GM12878 (cell line): ENCODE measurements at regions not wholly inside any gene's neighbourhood (a gene's known extent, or its start where the extent isn't known, plus 50 kb on each side); places are given as distances from the start of the nearest gene placed in this dataset.

ENCODE experiments used
- ATAC-seq: fragments of 200-7000 bp; cut with Tn5 transposase; 3 replicates; pipeline ENCODE4 v1.9.1; 2020; ENCODE audit warnings: mild to moderate bottlenecking, moderate library complexity
- BruUV-seq: library from RNA; stranded (reverse); fragments of 400-500 nt; replicated peaks from 2 replicates; lab custom pipeline; 2021; lab: Mats Ljungman, UMichigan
- CTCF ChIA-PET: fragments of 300-600 bp; sonication (Branson Sonifier 250); formaldehyde crosslinking; extraction: SDS; loops from one replicate; lab custom pipeline; 2021; ENCODE audit warnings: inconsistent platforms; lab: Yijun Ruan, JAX
- POLR2A ChIA-PET: fragments of 350-600 bp; formaldehyde crosslinking; extraction: SDS; loops from one replicate; lab custom pipeline; 2021; ENCODE audit warnings: inconsistent platforms; lab: Charles Lee
- RAD21 ChIA-PET: fragments of 300-600 bp; sonication (Branson Sonifier 250); formaldehyde crosslinking; loops from one replicate; lab custom pipeline; 2023; ENCODE audit warnings: antibody characterized with exemption; ENCODE audit not compliant: unreplicated experiment; lab: Charles Lee
- SMC1A ChIA-PET: fragments of 300-600 bp; sonication (Branson Sonifier 250); formaldehyde crosslinking; loops from one replicate; lab custom pipeline; 2023; ENCODE audit not compliant: unreplicated experiment, uncharacterized antibody; lab: Charles Lee
- DNase-seq: peaks from one replicate; pipeline ENCODE4 v3.0.0-alpha.2; 2011; ENCODE audit warnings: low read depth, low spot score
- FAIRE-seq: peaks from 3 replicates; lab custom pipeline; 2011; peaks lifted over from hg19 to GRCh38; lab: Jason Lieb, UNC
- H2AFZ ChIP-seq: 2 replicates; pipeline ENCODE4 v1.6.0; 2011; ENCODE audit warnings: low read depth, low read length, control low read depth; ENCODE audit not compliant: control insufficient read depth
- H3K27ac ChIP-seq: 2 replicates; pipeline ENCODE4 v1.5.1; 2011; ENCODE audit warnings: control low read depth; ENCODE audit not compliant: control insufficient read depth, insufficient read depth
- H3K27me3 ChIP-seq, 2 experiments: replicated peaks in 1 of 2; 2 replicates each; pipeline versions ENCODE4 v1.6.0 to v1.6.1; 2011; ENCODE audit warnings: low read length in 1 of 2; ENCODE audit not compliant: control insufficient read depth in 2 of 2, insufficient read depth in 2 of 2
- H3K36me3 ChIP-seq, 2 experiments: 2 replicates each; pipeline ENCODE4 v1.5.1; 2011; ENCODE audit warnings: low read length in 1 of 2; ENCODE audit not compliant: control insufficient read depth in 2 of 2, insufficient read depth in 2 of 2
- H3K4me1 ChIP-seq: 2 replicates; pipeline ENCODE4 v1.6.1; 2011; ENCODE audit warnings: mild to moderate bottlenecking, low read length, moderate library complexity, mixed read lengths; ENCODE audit not compliant: control insufficient read depth, insufficient read depth
- H3K4me2 ChIP-seq: 2 replicates; pipeline ENCODE4 v1.6.0; 2011; ENCODE audit warnings: control low read depth; ENCODE audit not compliant: control insufficient read depth, insufficient read depth
- H3K4me3 ChIP-seq: fragments of 200-600 bp; sonication (generic); 2 replicates; pipeline ENCODE4 v1.5.1; 2016
- H3K79me2 ChIP-seq: 2 replicates; pipeline ENCODE4 v1.6.0; 2011; ENCODE audit warnings: low read length; ENCODE audit not compliant: control insufficient read depth, insufficient read depth
- H3K9ac ChIP-seq: 2 replicates; pipeline ENCODE4 v1.8.0; 2011; ENCODE audit warnings: low read length, control low read depth, mixed read lengths; ENCODE audit not compliant: control insufficient read depth, insufficient read depth
- H3K9me3 ChIP-seq: replicated peaks from 3 replicates; pipeline ENCODE4 v1.5.1; 2011; ENCODE audit warnings: mild to moderate bottlenecking, low read length; ENCODE audit not compliant: control insufficient read depth, insufficient read depth
- H4K20me1 ChIP-seq: 2 replicates; pipeline ENCODE4 v1.6.0; 2011; ENCODE audit not compliant: control insufficient read depth, insufficient read depth
- CBX3 ChIP-seq: fragments of 200-600 bp; sonication (generic); IDR thresholded peaks from 2 replicates; pipeline ENCODE4 v1.6.1; 2016; ENCODE audit warnings: low read depth, borderline replicate concordance
- NFYA ChIP-seq: IDR thresholded peaks from 2 replicates; pipeline ENCODE4 v1.6.1; 2011; ENCODE audit warnings: low read depth, mild to moderate bottlenecking, low read length, improper control_type of control experiment, borderline replicate concordance
- NKRF ChIP-seq: fragments of 450-650 bp; conservative IDR thresholded peaks from 2 replicates; pipeline ENCODE4 v1.6.1; 2017; ENCODE audit warnings: mild to moderate bottlenecking, moderate library complexity
- NR2C1 ChIP-seq: fragments of 450-650 bp; IDR thresholded peaks from 2 replicates; pipeline ENCODE4 v1.6.1; 2017; ENCODE audit warnings: antibody characterized with exemption, mild to moderate bottlenecking, moderate library complexity
- PBX3 ChIP-seq: IDR thresholded peaks from 2 replicates; pipeline ENCODE4 v1.6.1; 2011; ENCODE audit warnings: mild to moderate bottlenecking, low read depth, low read length, moderate library complexity; ENCODE audit not compliant: insufficient replicate concordance
- PKNOX1 ChIP-seq: fragments of 450-650 bp; IDR thresholded peaks from 2 replicates; pipeline ENCODE4 v1.6.1; 2016; ENCODE audit warnings: mild to moderate bottlenecking
- SMAD1 ChIP-seq: fragments of 450-650 bp; IDR thresholded peaks from 2 replicates; pipeline ENCODE4 v1.6.1; 2018; ENCODE audit warnings: mild to moderate bottlenecking, low read depth; ENCODE audit not compliant: partially characterized antibody
- SMAD5 ChIP-seq: IDR thresholded peaks from 2 replicates; pipeline ENCODE4 v1.6.1; 2016; ENCODE audit warnings: antibody characterized with exemption, low read depth
- SRF ChIP-seq, 2 experiments: IDR thresholded peaks; 2 replicates each; pipeline ENCODE4 v1.6.1; 2011; ENCODE audit warnings: low read depth in 2 of 2, low read length in 2 of 2, mild to moderate bottlenecking in 1 of 2, moderate library complexity in 1 of 2
- SUPT20H ChIP-seq: IDR thresholded peaks from 2 replicates; pipeline ENCODE4 v1.6.1; 2011; ENCODE audit warnings: low read depth, mild to moderate bottlenecking, low read length, moderate library complexity, borderline replicate concordance; ENCODE audit not compliant: control insufficient read depth
- TAF1 ChIP-seq: IDR thresholded peaks from 2 replicates; pipeline ENCODE4 v1.6.1; 2011; ENCODE audit warnings: mild to moderate bottlenecking, low read depth, low read length, borderline replicate concordance
- TARDBP ChIP-seq: IDR thresholded peaks from 2 replicates; pipeline ENCODE4 v1.6.1; 2016; ENCODE audit warnings: borderline replicate concordance
- TCF7 ChIP-seq: IDR thresholded peaks from 2 replicates; pipeline ENCODE4 v1.6.1; 2014; ENCODE audit warnings: antibody characterized with exemption, borderline replicate concordance
- ZNF622 ChIP-seq: fragments of 450-650 bp; IDR thresholded peaks from 2 replicates; pipeline ENCODE4 v1.6.1; 2017; ENCODE audit warnings: mild to moderate bottlenecking, inconsistent platforms
- WGBS: methylation state at CpG from one replicate; pipeline ENCODE4 v1.1.6; 2016; ENCODE audit warnings: low lambda C conversion rate; ENCODE audit not compliant: insufficient replicate concordance, insufficient coverage; ENCODE audit errors: missing lambda C conversion rate; 5-methylcytosine and 5-hydroxymethylcytosine counted together
- in situ Hi-C: fragments of 300-500 bp; cut with MboI; formaldehyde crosslinking; loops from 9 replicates; pipeline ENCODE4 v1.14.3; 2018; ENCODE audit warnings: mixed read lengths
- intact Hi-C: fragments of 100-400 bp; cut with micrococcal nuclease; formaldehyde crosslinking; loops from one replicate; pipeline ENCODE4 v1.14.2; 2022; ENCODE audit not compliant: unreplicated experiment
- TF ChIP-seq, protein P1 (sequence below): fragments of 450-650 bp; IDR thresholded peaks from 2 replicates; pipeline ENCODE4 v1.6.1; 2016; ENCODE audit warnings: mild to moderate bottlenecking, moderate library complexity, borderline replicate concordance

GRCh38 chr15:79675982-79676381 lies 220.8 kb downstream of the MTHFS start (continued):
- TF ChIP-seq PKNOX1: no peak

- Histone ChIP-seq H3K36me3 (no peaks in the 10 kb centered on the region), H3K27me3 (no peaks in the 10 kb centered on the region), H3K9me3 (no peaks in the 10 kb centered on the region), H3K4me3 (no peak overlapping the region), H3K9ac (no peak overlapping the region), H3K4me2 (no peak overlapping the region), H3K4me1 (peaks cover 8% of the 10 kb centered on the region), H4K20me1 (no peaks in the 10 kb centered on the region), H3K79me2 (no peaks in the 10 kb centered on the region), H2AFZ (no peak overlapping the region), H3K27ac (no peak overlapping the region)
- DNase-seq (no peak), ATAC-seq (no peak), FAIRE-seq (no peak)
- no TSS peak for BruUV-seq
- WGBS: 82% methylated on average over 2 of the region's 2 CpGs
- in situ Hi-C loops (no loop called here), intact Hi-C loops (no loop called here)
- ChIA-PET SMC1A (interaction anchor here (1.2 kb wide), 1 partner anchor 11 kb away, joined by 3 read pairs; no protein-coding TSS in a partner anchor), POLR2A (no interaction called here), RAD21 (no interaction called here), CTCF (no interaction called here)
- TF ChIP-seq TARDBP (no peak), TAF1 (no peak), PBX3 (no peak), NKRF (no peak), TCF7 (no peak), NFYA (no peak), SMAD1 (no peak), NR2C1 (no peak), SUPT20H (no peak), ZNF622 (no peak), SRF (IDR thresholded peaks at IDR 0.05; ENCODE audit: low read depth in 2 of 2, low read length in 2 of 2) (no peak), CBX3 (no peak), SMAD5 (no peak)
- TF ChIP-seq, protein P1, sequence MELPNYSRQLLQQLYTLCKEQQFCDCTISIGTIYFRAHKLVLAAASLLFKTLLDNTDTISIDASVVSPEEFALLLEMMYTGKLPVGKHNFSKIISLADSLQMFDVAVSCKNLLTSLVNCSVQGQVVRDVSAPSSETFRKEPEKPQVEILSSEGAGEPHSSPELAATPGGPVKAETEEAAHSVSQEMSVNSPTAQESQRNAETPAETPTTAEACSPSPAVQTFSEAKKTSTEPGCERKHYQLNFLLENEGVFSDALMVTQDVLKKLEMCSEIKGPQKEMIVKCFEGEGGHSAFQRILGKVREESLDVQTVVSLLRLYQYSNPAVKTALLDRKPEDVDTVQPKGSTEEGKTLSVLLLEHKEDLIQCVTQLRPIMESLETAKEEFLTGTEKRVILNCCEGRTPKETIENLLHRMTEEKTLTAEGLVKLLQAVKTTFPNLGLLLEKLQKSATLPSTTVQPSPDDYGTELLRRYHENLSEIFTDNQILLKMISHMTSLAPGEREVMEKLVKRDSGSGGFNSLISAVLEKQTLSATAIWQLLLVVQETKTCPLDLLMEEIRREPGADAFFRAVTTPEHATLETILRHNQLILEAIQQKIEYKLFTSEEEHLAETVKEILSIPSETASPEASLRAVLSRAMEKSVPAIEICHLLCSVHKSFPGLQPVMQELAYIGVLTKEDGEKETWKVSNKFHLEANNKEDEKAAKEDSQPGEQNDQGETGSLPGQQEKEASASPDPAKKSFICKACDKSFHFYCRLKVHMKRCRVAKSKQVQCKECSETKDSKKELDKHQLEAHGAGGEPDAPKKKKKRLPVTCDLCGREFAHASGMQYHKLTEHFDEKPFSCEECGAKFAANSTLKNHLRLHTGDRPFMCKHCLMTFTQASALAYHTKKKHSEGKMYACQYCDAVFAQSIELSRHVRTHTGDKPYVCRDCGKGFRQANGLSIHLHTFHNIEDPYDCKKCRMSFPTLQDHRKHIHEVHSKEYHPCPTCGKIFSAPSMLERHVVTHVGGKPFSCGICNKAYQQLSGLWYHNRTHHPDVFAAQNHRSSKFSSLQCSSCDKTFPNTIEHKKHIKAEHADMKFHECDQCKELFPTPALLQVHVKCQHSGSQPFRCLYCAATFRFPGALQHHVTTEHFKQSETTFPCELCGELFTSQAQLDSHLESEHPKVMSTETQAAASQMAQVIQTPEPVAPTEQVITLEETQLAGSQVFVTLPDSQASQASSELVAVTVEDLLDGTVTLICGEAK: no peak
These were observed 220.2 kb downstream of the MTHFS start for GRCh38 chr15:79676621-79677020.
